Neural progenitor cell (in vitro differentiated cells): ENCODE measurements at regions not wholly inside any gene's neighbourhood (a gene's known extent, or its start where the extent isn't known, plus 50 kb on each side); places are given as distances from the start of the nearest gene placed in this dataset.

ENCODE experiments used
- DNase-seq: peaks from one replicate; pipeline ENCODE4 v3.0.0-alpha.2; 2016; ENCODE audit warnings: low spot score
- H2AFZ ChIP-seq: fragments of 200-600 bp; sonication (generic); replicated peaks from 2 replicates; pipeline ENCODE4 v1.6.1; 2016; ENCODE audit warnings: antibody characterized with exemption
- H3F3A ChIP-seq: fragments of 200-600 bp; sonication (generic); 2 replicates; pipeline ENCODE4 v1.6.1; 2016; ENCODE audit warnings: antibody characterized with exemption, low read depth
- H3K27ac ChIP-seq: fragments of 200-600 bp; sonication (generic); 2 replicates; pipeline ENCODE4 v1.5.1; 2016; ENCODE audit warnings: mild to moderate bottlenecking
- H3K27me3 ChIP-seq: fragments of 200-600 bp; sonication (generic); 2 replicates; pipeline ENCODE4 v1.6.1; 2016; ENCODE audit warnings: mild to moderate bottlenecking, moderate library complexity
- H3K36me3 ChIP-seq: fragments of 200-600 bp; sonication (generic); 2 replicates; pipeline ENCODE4 v1.5.1; 2016
- H3K4me1 ChIP-seq: fragments of 200-600 bp; sonication (generic); 2 replicates; pipeline ENCODE4 v1.6.1; 2016; ENCODE audit warnings: mixed run types
- H3K4me2 ChIP-seq: fragments of 200-600 bp; sonication (generic); 2 replicates; pipeline ENCODE4 v1.6.1; 2016
- H3K4me3 ChIP-seq: fragments of 200-600 bp; sonication (generic); 2 replicates; pipeline ENCODE4 v1.5.1; 2016
- H3K79me2 ChIP-seq: fragments of 200-600 bp; sonication (generic); 2 replicates; pipeline ENCODE4 v1.6.1; 2016; ENCODE audit warnings: low read depth
- H3K9ac ChIP-seq: fragments of 200-600 bp; sonication (generic); 2 replicates; pipeline ENCODE4 v1.6.1; 2016
- H3K9me3 ChIP-seq: fragments of 200-600 bp; sonication (generic); 2 replicates; pipeline ENCODE4 v1.5.1; 2016; ENCODE audit warnings: low read depth
- H4K20me1 ChIP-seq: fragments of 200-600 bp; sonication (generic); 2 replicates; pipeline ENCODE4 v1.6.1; 2016; ENCODE audit warnings: low read depth
- H3K27ac Mint-ChIP-seq: 3 replicates; pipeline ENCODE4 v1.8.0; 2021; ENCODE audit warnings: mixed read lengths
- H3K27me3 Mint-ChIP-seq: 2 replicates; pipeline ENCODE4 v1.8.0; 2022; ENCODE audit warnings: low read depth, mild to moderate bottlenecking, inconsistent platforms, moderate library complexity, mixed read lengths; ENCODE audit not compliant: insufficient read depth
- H3K36me3 Mint-ChIP-seq: 3 replicates; pipeline ENCODE4 v1.8.0; 2021; ENCODE audit warnings: mixed read lengths
- H3K4me1 Mint-ChIP-seq: 3 replicates; pipeline ENCODE4 v1.8.0; 2021; ENCODE audit warnings: mixed read lengths
- H3K4me3 Mint-ChIP-seq: 3 replicates; pipeline ENCODE4 v1.8.0; 2021; ENCODE audit warnings: mild to moderate bottlenecking, moderate library complexity, mixed read lengths
- H3K9me3 Mint-ChIP-seq: 3 replicates; pipeline ENCODE4 v1.8.0; 2020; ENCODE audit warnings: mixed read lengths
- CTCF ChIP-seq: fragments of 200-600 bp; sonication (generic); IDR thresholded peaks from 2 replicates; pipeline ENCODE4 v1.5.1; 2017; ENCODE audit warnings: antibody characterized with exemption, mild to moderate bottlenecking
- EZH2 ChIP-seq: fragments of 200-600 bp; sonication (generic); IDR thresholded peaks from 2 replicates; pipeline ENCODE4 v1.6.1; 2017; ENCODE audit warnings: antibody characterized with exemption, mild to moderate bottlenecking, moderate library complexity
- EZH2phosphoT487 ChIP-seq: fragments of 200-600 bp; sonication (generic); IDR thresholded peaks from 2 replicates; pipeline ENCODE4 v1.6.1; 2017; ENCODE audit warnings: antibody characterized with exemption

- TF ChIP-seq EZH2 (no peak), EZH2phosphoT487 (no peak), CTCF (no peak)
- no peak for DNase-seq
- Histone ChIP-seq H3K4me2 (no peak overlapping the region), H3K4me3 (no peak overlapping the region), H4K20me1 (no peaks in the 10 kb centered on the region), H3K9ac (no peak overlapping the region), H2AFZ (no peak overlapping the region), H3K4me1 (no peaks in the 10 kb centered on the region), H3K79me2 (no peaks in the 10 kb centered on the region), H3K27me3 (no peaks in the 10 kb centered on the region), H3K36me3 (no peaks in the 10 kb centered on the region), H3F3A (no peaks in the 10 kb centered on the region), H3K27ac (no peak overlapping the region), H3K9me3 (no peaks in the 10 kb centered on the region)
- Mint-ChIP-seq H3K4me3 (no peak overlapping the region), H3K9me3 (no peaks in the 10 kb centered on the region), H3K27me3 (no peaks in the 10 kb centered on the region), H3K27ac (no peak overlapping the region), H3K36me3 (no peaks in the 10 kb centered on the region), H3K4me1 (no peaks in the 10 kb centered on the region)
Measured at GRCh38 chr3:176623468-176624150, 573.7 kb downstream of the TBL1XR1 start.

- Histone ChIP-seq H2AFZ (no peak overlapping the region), H3K79me2 (no peaks in the 10 kb centered on the region), H3K27ac (no peak overlapping the region), H3K4me1 (no peaks in the 10 kb centered on the region), H3K4me3 (no peak overlapping the region), H3K4me2 (no peak overlapping the region), H3K27me3 (no peaks in the 10 kb centered on the region), H3K36me3 (no peaks in the 10 kb centered on the region), H3F3A (no peaks in the 10 kb centered on the region), H4K20me1 (no peaks in the 10 kb centered on the region), H3K9ac (no peak overlapping the region), H3K9me3 (no peaks in the 10 kb centered on the region)
- Mint-ChIP-seq H3K27me3 (no peaks in the 10 kb centered on the region), H3K36me3 (no peaks in the 10 kb centered on the region), H3K4me1 (no peaks in the 10 kb centered on the region), H3K4me3 (no peak overlapping the region), H3K9me3 (no peaks in the 10 kb centered on the region), H3K27ac (no peak overlapping the region)
- no peak for TF ChIP-seq CTCF
- TF ChIP-seq EZH2phosphoT487 = no peak
- no peak for TF ChIP-seq EZH2
- DNase-seq = no peak
Measured at GRCh38 chr3:176619833-176620232, 577.4 kb downstream of the TBL1XR1 start.

- no peak for DNase-seq
- no peaks in the 10 kb centered on the region for H3K9me3 ChIP-seq
- H3K27me3 Mint-ChIP-seq = no peaks in the 10 kb centered on the region
Measured at GRCh38 chr3:176615826-176616225, 581.5 kb downstream of the TBL1XR1 start.

More at GRCh38 chr3:176615826-176616225, 581.5 kb downstream of the TBL1XR1 start:
- H3K27ac Mint-ChIP-seq = no peak overlapping the region
- H3F3A ChIP-seq = no peaks in the 10 kb centered on the region
- no peaks in the 10 kb centered on the region for H3K79me2 ChIP-seq
- H3K4me2 ChIP-seq = no peak overlapping the region
- no peaks in the 10 kb centered on the region for H3K36me3 Mint-ChIP-seq
- H3K4me1 ChIP-seq = no peaks in the 10 kb centered on the region
- no peak overlapping the region for H3K9ac ChIP-seq
- no peaks in the 10 kb centered on the region for H3K36me3 ChIP-seq
- H3K4me1 Mint-ChIP-seq = peaks cover 7% of the 10 kb centered on the region
- TF ChIP-seq CTCF (no peak), EZH2 (no peak), EZH2phosphoT487 (no peak)
- H3K27me3 ChIP-seq = no peaks in the 10 kb centered on the region
- H3K9me3 Mint-ChIP-seq = no peaks in the 10 kb centered on the region
- H3K4me3 ChIP-seq = no peak overlapping the region
- no peaks in the 10 kb centered on the region for H4K20me1 ChIP-seq
- no peak overlapping the region for H2AFZ ChIP-seq
- no peak overlapping the region for H3K4me3 Mint-ChIP-seq
- H3K27ac ChIP-seq = no peak overlapping the region
